ENCODE measurements at regions not wholly inside any gene's neighbourhood (a gene's known extent, or its start where the extent isn't known, plus 50 kb on each side); places are given as distances from the start of the nearest gene placed in this dataset.

DNA sequence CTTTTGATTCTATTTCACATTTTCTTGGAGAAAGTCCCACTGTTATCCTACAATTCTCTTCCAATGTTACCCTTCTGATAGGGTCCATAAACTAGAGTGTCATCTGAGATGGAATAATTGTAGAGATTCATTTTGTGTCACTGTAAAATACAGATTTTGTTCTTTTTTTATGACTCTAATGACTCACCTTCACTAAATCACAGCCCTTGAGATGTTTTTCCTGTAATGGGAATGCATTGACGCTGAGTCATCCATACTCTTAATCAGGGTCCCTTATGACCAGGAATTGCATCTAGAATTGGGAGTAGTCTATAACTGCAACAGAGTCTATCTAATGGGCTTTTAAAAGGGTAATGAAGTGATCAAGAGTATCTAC, 315.5 kb downstream of the TGFB2 start:
- TF ChIP-seq POU2F2 (IDR thresholded peaks at IDR 0.05; ENCODE audit: low read depth, low read length) (no peak), TAF1 (IDR thresholded peaks at IDR 0.05; ENCODE audit: low read depth, low read length) (no peak), SPI1 (IDR thresholded peaks at IDR 0.05; ENCODE audit: low read depth, low read length) (no peak), POLR2AphosphoS5 (IDR thresholded peaks at IDR 0.05; ENCODE audit: low read depth, low read length) (no peak), PAX5 (IDR thresholded peaks at IDR 0.05; ENCODE audit: insufficient read depth, low read length, severe bottlenecking) (no peak), POLR2A (IDR thresholded peaks at IDR 0.05; ENCODE audit: low read depth, low read length) (no peak)
- DNase-seq (ENCODE audit: insufficient read length, low spot score) (no peak), FAIRE-seq (no peak)

DNA sequence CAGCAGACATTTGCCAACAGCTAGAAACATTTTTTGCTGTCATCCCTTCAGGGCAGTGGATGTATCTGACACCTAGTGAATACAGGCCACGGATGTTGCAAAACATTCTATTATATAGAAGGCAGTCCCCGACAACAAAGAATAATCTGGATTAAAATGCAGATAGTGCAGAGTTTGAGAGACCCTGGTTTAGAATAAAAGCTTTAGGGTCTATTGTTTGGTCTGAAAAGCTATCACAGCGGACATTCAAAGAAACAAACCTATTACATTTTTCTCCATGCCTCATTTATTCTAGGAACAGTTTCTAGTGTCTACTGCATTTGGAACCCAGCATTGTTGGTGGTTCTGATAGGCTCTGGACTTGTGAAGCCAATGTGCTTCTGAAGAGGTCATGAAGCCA, 316.3 kb downstream of the TGFB2 start:
- DNase-seq (ENCODE audit: insufficient read length, low spot score) = no peak
- no peak for FAIRE-seq

GRCh38 chr1:218664385-218665170, 319.4 kb downstream of the TGFB2 start:
- DNase-seq (ENCODE audit: insufficient read length, low spot score) (no peak), FAIRE-seq (no peak)
- TF ChIP-seq PAX5 (IDR thresholded peaks at IDR 0.05; ENCODE audit: insufficient read depth, low read length, severe bottlenecking) = no peak

More for the DNA sequence above, 316.3 kb downstream of the TGFB2 start:
- TF ChIP-seq POU2F2 (IDR thresholded peaks at IDR 0.05; ENCODE audit: low read depth, low read length) = no peak
- TF ChIP-seq SPI1 (IDR thresholded peaks at IDR 0.05; ENCODE audit: low read depth, low read length) = no peak
- no peak for TF ChIP-seq POLR2AphosphoS5 (IDR thresholded peaks at IDR 0.05; ENCODE audit: low read depth, low read length)
- TF ChIP-seq POLR2A (IDR thresholded peaks at IDR 0.05; ENCODE audit: low read depth, low read length) = no peak
- TF ChIP-seq TAF1 (IDR thresholded peaks at IDR 0.05; ENCODE audit: low read depth, low read length) = no peak
- TF ChIP-seq PAX5 (IDR thresholded peaks at IDR 0.05; ENCODE audit: insufficient read depth, low read length, severe bottlenecking) = no peak

DNA sequence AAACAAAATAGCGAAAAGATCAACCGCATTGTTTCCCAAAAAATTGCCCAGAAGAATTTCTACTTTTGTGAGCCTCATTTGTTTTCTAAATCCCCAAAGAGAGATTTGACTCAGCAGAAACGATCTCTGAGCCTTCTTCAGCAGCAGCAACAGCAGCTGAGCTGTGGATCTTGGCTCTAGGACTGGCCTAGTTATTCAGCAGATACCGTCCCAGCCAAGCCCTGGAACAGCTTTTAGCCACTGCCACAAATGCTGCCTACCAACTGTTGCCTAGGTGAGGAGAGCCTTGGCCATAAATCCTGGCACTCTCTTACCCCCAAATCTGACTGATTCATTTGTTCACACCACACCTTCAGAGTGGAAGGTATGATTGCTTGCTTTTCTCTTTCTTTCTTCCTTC, 320.1 kb downstream of the TGFB2 start:
- no peak for TF ChIP-seq POLR2A (IDR thresholded peaks at IDR 0.05; ENCODE audit: low read depth, low read length)
- no peak for TF ChIP-seq POLR2AphosphoS5 (IDR thresholded peaks at IDR 0.05; ENCODE audit: low read depth, low read length)
- no peak for TF ChIP-seq PAX5 (IDR thresholded peaks at IDR 0.05; ENCODE audit: insufficient read depth, low read length, severe bottlenecking)
- TF ChIP-seq POU2F2 (IDR thresholded peaks at IDR 0.05; ENCODE audit: low read depth, low read length) = no peak
- no peak for TF ChIP-seq TAF1 (IDR thresholded peaks at IDR 0.05; ENCODE audit: low read depth, low read length)
- TF ChIP-seq SPI1 (IDR thresholded peaks at IDR 0.05; ENCODE audit: low read depth, low read length) = no peak
- DNase-seq (ENCODE audit: insufficient read length, low spot score) (no peak), FAIRE-seq (no peak)

GRCh38 chr1:218666263-218666662, 321.1 kb downstream of the TGFB2 start:
- FAIRE-seq (no peak), DNase-seq (ENCODE audit: insufficient read length, low spot score) (no peak)
- TF ChIP-seq PAX5 (IDR thresholded peaks at IDR 0.05; ENCODE audit: insufficient read depth, low read length, severe bottlenecking) (no peak), POLR2AphosphoS5 (IDR thresholded peaks at IDR 0.05; ENCODE audit: low read depth, low read length) (no peak)

DNA sequence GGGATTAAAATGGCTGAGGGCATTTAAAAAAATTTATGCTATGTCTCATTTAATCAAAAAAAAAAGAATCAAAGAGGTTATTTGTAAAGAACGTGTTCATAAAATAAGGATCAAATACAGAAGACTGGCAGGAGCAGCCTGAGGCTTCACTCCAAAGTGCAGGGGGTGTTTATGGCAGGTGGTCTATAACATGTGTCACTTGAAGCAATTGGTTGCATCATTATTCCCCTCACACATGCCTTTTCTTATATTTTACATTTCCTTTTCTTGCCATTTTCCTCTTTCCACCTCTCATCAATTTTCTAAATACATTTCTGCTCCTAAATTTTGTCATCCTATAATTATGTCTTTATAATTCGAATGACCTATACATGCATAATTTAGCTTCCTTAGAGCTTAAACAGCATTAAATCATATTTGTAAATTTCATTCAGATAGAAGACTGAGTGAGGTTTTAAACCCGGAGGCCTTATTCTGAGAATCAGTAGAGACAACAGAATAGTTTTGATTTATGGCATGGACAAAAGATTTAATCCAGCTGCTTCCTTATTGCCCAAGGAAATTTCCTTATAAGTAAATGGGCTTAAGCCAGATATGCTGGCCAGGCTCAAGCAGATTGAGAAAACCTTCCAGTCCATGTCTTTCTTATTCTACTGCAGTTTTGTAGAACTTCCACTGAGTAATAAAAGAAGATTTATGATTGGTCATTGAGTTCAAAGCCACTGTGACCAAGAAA, 322.8 kb downstream of the TGFB2 start:
- no peak for DNase-seq (ENCODE audit: insufficient read length, low spot score)
- TF ChIP-seq POLR2AphosphoS5 (IDR thresholded peaks at IDR 0.05; ENCODE audit: low read depth, low read length) (no peak), TAF1 (IDR thresholded peaks at IDR 0.05; ENCODE audit: low read depth, low read length) (no peak), POLR2A (IDR thresholded peaks at IDR 0.05; ENCODE audit: low read depth, low read length) (no peak), POU2F2 (IDR thresholded peaks at IDR 0.05; ENCODE audit: low read depth, low read length) (no peak), SPI1 (IDR thresholded peaks at IDR 0.05; ENCODE audit: low read depth, low read length) (no peak), PAX5 (IDR thresholded peaks at IDR 0.05; ENCODE audit: insufficient read depth, low read length, severe bottlenecking) (no peak)
- FAIRE-seq = no peak

GRCh38 chr1:218669431-218669830, 324.3 kb downstream of the TGFB2 start:
- DNase-seq (ENCODE audit: insufficient read length, low spot score) (no peak), FAIRE-seq (no peak)
- TF ChIP-seq POLR2A (IDR thresholded peaks at IDR 0.05; ENCODE audit: low read depth, low read length) (no peak), POU2F2 (IDR thresholded peaks at IDR 0.05; ENCODE audit: low read depth, low read length) (no peak), POLR2AphosphoS5 (IDR thresholded peaks at IDR 0.05; ENCODE audit: low read depth, low read length) (no peak), SPI1 (IDR thresholded peaks at IDR 0.05; ENCODE audit: low read depth, low read length) (no peak), TAF1 (IDR thresholded peaks at IDR 0.05; ENCODE audit: low read depth, low read length) (no peak), PAX5 (IDR thresholded peaks at IDR 0.05; ENCODE audit: insufficient read depth, low read length, severe bottlenecking) (no peak)

GRCh38 chr1:218670875-218671274, 325.7 kb downstream of the TGFB2 start:
- FAIRE-seq (no peak), DNase-seq (ENCODE audit: insufficient read length, low spot score) (no peak)
- TF ChIP-seq POLR2AphosphoS5 (IDR thresholded peaks at IDR 0.05; ENCODE audit: low read depth, low read length) (no peak), POLR2A (IDR thresholded peaks at IDR 0.05; ENCODE audit: low read depth, low read length) (no peak), PAX5 (IDR thresholded peaks at IDR 0.05; ENCODE audit: insufficient read depth, low read length, severe bottlenecking) (no peak), POU2F2 (IDR thresholded peaks at IDR 0.05; ENCODE audit: low read depth, low read length) (no peak)

GRCh38 chr1:218671573-218671972, 326.4 kb downstream of the TGFB2 start:
- TF ChIP-seq PAX5 (IDR thresholded peaks at IDR 0.05; ENCODE audit: insufficient read depth, low read length, severe bottlenecking) (no peak), TAF1 (IDR thresholded peaks at IDR 0.05; ENCODE audit: low read depth, low read length) (no peak), SPI1 (IDR thresholded peaks at IDR 0.05; ENCODE audit: low read depth, low read length) (no peak), POLR2A (IDR thresholded peaks at IDR 0.05; ENCODE audit: low read depth, low read length) (no peak), POLR2AphosphoS5 (IDR thresholded peaks at IDR 0.05; ENCODE audit: low read depth, low read length) (no peak), POU2F2 (IDR thresholded peaks at IDR 0.05; ENCODE audit: low read depth, low read length) (no peak)
- DNase-seq (ENCODE audit: insufficient read length, low spot score) (no peak), FAIRE-seq (no peak)

DNA sequence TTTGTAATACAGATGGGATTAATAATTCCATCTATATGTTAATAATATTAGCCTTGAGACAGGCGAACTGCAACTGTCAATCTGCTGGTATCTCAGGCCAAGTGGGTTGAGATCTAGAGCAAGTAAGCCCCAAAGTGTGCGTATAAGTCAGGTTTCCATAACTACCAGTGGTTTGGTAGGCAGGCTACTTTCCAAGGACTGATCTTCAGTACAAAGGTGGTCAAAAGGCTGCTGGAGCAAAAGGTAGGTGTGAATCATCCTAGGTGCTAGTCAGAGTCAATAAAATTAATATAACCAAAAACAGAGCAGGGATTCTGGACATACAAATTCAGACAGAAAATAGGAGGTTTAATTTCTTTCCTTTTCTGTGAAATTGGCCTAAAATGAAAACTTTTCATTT, 328.0 kb downstream of the TGFB2 start:
- TF ChIP-seq POLR2AphosphoS5 (IDR thresholded peaks at IDR 0.05; ENCODE audit: low read depth, low read length) (no peak), PAX5 (IDR thresholded peaks at IDR 0.05; ENCODE audit: insufficient read depth, low read length, severe bottlenecking) (no peak), POLR2A (IDR thresholded peaks at IDR 0.05; ENCODE audit: low read depth, low read length) (no peak), POU2F2 (IDR thresholded peaks at IDR 0.05; ENCODE audit: low read depth, low read length) (no peak), TAF1 (IDR thresholded peaks at IDR 0.05; ENCODE audit: low read depth, low read length) (no peak), SPI1 (IDR thresholded peaks at IDR 0.05; ENCODE audit: low read depth, low read length) (no peak)
- DNase-seq (ENCODE audit: insufficient read length, low spot score) (no peak), FAIRE-seq (no peak)
